DMS114 treated with DMSO at 0.1 percent for 48 hours (cell line): ENCODE measurements at regions not wholly inside any gene's neighbourhood (a gene's known extent, or its start where the extent isn't known, plus 50 kb on each side); places are given as distances from the start of the nearest gene placed in this dataset.

Experiments used
- DNase-seq: peaks from one replicate; lab custom pipeline; 2025; ENCODE audit not compliant: unreplicated experiment; lab: John Stamatoyannopoulos, UW

- DNase-seq = no peak
Measured at GRCh38 chr10:94085766-94086437, 92.2 kb downstream of the PLCE1 start.

- DNase-seq = no peak
Measured at GRCh38 chr10:94088926-94089381, 95.2 kb downstream of the PLCE1 start.

GRCh38 chr10:94091649-94092048 lies 97.9 kb downstream of the PLCE1 start:
- DNase-seq = no peak

- DNase-seq = no peak
Measured at GRCh38 chr10:94092848-94093247, 99.1 kb downstream of the PLCE1 start.

GRCh38 chr10:94093286-94093905 lies 99.7 kb downstream of the PLCE1 start:
- no peak for DNase-seq

- no peak for DNase-seq
Measured at GRCh38 chr10:94094540-94094939, 100.8 kb downstream of the PLCE1 start.

- no peak for DNase-seq
Measured at GRCh38 chr10:94097656-94098055, 103.9 kb downstream of the PLCE1 start.

GRCh38 chr10:94098896-94099295 lies 105.2 kb downstream of the PLCE1 start:
- no peak for DNase-seq

GRCh38 chr10:94101894-94102293 lies 108.2 kb downstream of the PLCE1 start:
- no peak for DNase-seq

GRCh38 chr10:94102436-94102835 lies 108.7 kb downstream of the PLCE1 start:
- DNase-seq = no peak

GRCh38 chr10:94103192-94103591 lies 109.5 kb downstream of the PLCE1 start:
- no peak for DNase-seq

- no peak for DNase-seq
Measured at GRCh38 chr10:94103801-94104221, 110.1 kb downstream of the PLCE1 start.

GRCh38 chr10:94104316-94105000 lies 110.7 kb downstream of the PLCE1 start:
- no peak for DNase-seq

GRCh38 chr10:94105226-94105625 lies 111.5 kb downstream of the PLCE1 start:
- no peak for DNase-seq

GRCh38 chr10:94107191-94107590 lies 113.5 kb downstream of the PLCE1 start:
- no peak for DNase-seq

- no peak for DNase-seq
Measured at GRCh38 chr10:94108200-94108599, 114.5 kb downstream of the PLCE1 start.

GRCh38 chr10:94111367-94111766 lies 117.6 kb downstream of the PLCE1 start:
- no peak for DNase-seq

- no peak for DNase-seq
Measured at GRCh38 chr10:94112321-94112720, 118.6 kb downstream of the PLCE1 start.

- DNase-seq = no peak
Measured at GRCh38 chr10:94115725-94116124, 122.0 kb downstream of the PLCE1 start.

GRCh38 chr10:94116848-94117247 lies 123.1 kb downstream of the PLCE1 start:
- no peak for DNase-seq

- no peak for DNase-seq
Measured at GRCh38 chr10:94122211-94122610, 128.5 kb downstream of the PLCE1 start.
